Posterior cingulate gyrus (tissue), 11 donors: ENCODE measurements at regions not wholly inside any gene's neighbourhood (a gene's known extent, or its start where the extent isn't known, plus 50 kb on each side); places are given as distances from the start of the nearest gene placed in this dataset.

Experiments used
- DNase-seq, 10 donors: peaks; one replicate each; pipeline versions ENCODE4 v3.0.0 to v3.0.0-alpha.2; 2020 to 2021; ENCODE audit warnings: mixed read lengths in 3 of 10
- intact Hi-C: fragments of 100-400 bp; cut with DNase I; formaldehyde crosslinking; loops from one replicate; pipeline ENCODE4 v1.15.1; 2023

DNA sequence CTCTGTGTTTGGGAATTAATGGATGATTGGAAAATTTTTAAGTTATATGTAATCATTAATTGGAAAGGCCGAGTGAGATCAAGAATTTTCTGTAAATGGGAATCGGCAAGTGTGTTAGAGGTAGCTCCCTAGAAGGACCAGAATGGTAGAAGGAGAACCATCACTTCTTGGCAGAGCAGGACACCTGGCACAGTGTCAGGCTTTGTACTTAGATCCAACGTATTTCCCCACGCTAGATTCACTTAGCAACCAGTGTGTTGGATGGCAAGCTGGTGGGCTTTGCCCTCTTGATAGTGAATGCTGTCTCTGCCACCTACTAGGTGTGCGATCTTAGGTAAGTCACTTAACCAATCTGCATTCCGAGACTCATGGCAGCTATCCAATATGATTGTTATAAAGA is 107.8 kb upstream of the ZNF438 start:
- intact Hi-C loops: no loop called here
- DNase-seq: no peak

- no peak for DNase-seq
- intact Hi-C loops: no loop called here
These were observed 109.1 kb upstream of the ZNF438 start for GRCh38 chr10:31140716-31141115.

DNA sequence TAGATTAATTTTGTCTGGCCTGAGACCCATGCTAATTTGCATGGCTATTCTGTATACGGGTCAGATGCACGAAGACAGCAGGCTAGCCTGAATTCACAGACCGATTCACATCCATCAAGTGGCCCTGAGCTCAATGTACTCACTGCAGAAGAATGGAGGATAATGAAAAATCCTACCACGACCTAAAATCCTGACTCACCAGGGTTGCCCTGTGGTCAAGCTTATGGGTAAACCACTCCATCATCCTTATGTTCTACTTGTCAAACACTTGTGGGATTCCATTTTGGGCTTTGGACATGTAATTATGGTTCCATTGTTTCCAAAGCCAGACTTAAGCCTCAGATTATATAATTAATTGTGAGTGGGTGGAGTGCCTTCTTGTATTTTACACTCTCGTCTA is 110.4 kb upstream of the ZNF438 start:
- intact Hi-C loops: no loop called here
- DNase-seq: no peak

DNA sequence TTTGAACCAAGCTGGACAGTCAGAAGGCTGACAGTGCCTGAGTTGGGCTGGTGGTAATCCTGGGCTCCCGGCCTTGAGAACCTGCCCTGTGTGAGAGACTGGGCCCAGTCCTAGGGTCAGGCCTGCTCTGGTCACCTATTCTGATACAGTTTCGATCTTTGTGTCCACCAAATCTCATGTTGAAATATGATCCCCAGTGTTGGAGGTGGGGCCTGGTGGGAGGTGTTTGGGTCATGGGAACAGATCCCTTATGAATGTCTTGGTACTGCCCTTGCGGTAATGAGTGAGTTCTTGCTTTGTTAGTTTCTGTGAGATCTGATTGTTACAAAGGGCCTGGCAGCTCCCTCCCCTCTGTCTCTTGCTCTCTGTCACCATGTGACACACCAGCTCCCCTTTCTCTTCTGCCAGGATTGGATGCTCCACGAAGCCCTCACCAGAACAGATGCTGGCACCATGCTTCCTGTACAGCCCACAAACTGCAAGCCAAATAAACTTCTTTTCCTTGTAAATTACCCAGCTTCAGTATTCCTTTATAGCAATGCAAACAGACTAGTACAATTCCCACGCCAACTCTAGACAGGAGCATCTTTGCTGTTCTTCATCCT is 111.8 kb upstream of the ZNF438 start:
- DNase-seq: peak in 4 of 10 donors; percentile 28 to 57 (median 39)
- intact Hi-C loops: no loop called here

DNA sequence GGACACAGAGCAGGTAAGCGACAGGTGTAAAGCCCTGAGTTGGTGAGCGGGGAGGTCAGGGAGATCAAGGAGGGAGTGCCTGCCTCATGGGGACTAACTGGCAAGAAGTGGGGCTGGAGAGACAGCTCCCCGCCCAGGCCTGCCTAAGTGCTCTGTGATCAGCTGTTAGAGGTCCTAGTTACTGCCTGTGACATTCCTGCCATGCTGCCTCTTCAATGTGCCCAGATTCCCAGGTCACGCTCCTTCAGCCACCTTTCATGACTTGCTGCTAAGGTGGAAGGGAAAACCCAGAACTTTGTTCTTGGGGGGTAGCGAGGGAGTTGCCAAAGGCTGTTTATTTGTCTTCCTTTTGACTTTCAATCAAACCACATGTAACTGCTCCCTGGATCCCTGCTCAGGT is 114.3 kb upstream of the ZNF438 start:
- intact Hi-C loops: no loop called here
- no peak for DNase-seq

DNA sequence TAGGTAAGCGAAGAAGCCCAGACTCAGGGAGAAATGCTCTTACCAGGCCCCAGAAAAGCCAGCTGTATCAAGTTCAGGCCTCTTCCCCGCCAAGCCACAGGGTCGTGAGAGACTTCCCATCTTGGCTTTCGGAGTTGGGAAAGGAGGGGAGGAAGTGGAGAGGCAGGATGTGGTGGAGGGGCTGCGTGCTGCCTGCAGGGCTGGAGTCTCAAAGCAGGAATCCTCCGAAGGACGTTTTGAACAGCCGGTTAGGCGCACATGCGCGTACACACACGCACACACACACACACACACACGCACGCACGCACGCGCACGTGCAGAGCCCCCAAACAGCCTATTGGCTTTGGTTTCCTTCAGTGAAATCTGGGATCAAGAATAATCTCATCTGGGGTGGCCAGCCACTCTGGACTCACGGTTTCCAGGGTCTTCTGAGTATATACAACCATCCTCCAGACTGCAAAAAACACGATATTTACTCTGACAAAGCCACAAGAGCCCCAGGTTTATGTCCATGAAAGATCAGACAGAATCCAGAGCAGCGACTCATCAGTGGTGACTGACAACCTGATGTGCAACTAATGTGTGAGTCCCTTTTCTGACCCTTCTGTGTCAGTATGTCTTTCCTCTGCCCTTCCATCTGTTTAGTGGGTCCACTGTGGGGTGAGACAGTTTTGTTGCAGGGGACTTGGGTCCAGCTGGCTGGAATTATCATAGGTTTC is 115.0 kb upstream of the ZNF438 start:
- intact Hi-C loops: no loop called here
- DNase-seq: peak in 1 of 10 donors; percentile 47

DNA sequence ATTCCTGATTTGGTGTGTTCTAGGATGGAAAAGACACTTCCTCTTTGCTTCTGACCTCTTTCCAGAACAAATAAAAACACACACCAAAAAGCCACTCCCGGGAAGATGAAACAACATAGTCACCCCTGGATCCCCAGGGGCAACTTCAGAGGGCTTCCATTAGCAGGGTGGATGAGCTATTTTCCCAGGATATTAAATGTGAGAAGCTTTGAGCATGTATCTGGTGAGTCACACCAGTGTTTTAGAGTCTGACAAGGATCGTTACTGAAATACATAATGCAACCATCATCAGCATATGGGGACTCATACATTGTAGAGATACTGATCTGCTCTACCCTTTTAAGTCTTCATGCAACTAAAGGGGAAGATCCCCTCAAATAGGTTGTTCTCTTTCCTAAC is 115.5 kb upstream of the ZNF438 start:
- DNase-seq: no peak
- intact Hi-C loops: no loop called here

DNA sequence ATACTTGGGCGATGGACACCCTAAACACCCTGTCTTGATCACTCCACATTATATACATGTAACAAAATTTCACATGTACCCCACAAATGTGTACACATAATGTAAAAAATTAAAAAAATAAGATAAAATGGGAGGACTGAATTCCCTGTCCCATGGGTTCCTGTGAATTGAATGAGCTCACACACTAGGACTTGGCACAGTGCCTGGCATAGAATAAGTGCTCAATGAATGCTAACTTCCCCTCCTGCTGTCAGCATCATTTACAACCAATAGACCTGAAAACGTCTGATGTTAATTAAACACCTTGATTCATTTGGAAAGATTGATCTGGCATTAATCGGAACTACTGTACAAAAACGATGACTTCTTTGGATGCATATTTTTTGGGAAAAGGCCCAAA is 117.3 kb upstream of the ZNF438 start:
- intact Hi-C loops: no loop called here
- no peak for DNase-seq

- intact Hi-C loops: no loop called here
- DNase-seq: peak in 2 of 10 donors; percentile 37 to 71
These were observed 118.3 kb upstream of the ZNF438 start for GRCh38 chr10:31149835-31150512.

- no peak for DNase-seq
- intact Hi-C loops: no loop called here
These were observed 119.6 kb upstream of the ZNF438 start for GRCh38 chr10:31151301-31151700.

DNA sequence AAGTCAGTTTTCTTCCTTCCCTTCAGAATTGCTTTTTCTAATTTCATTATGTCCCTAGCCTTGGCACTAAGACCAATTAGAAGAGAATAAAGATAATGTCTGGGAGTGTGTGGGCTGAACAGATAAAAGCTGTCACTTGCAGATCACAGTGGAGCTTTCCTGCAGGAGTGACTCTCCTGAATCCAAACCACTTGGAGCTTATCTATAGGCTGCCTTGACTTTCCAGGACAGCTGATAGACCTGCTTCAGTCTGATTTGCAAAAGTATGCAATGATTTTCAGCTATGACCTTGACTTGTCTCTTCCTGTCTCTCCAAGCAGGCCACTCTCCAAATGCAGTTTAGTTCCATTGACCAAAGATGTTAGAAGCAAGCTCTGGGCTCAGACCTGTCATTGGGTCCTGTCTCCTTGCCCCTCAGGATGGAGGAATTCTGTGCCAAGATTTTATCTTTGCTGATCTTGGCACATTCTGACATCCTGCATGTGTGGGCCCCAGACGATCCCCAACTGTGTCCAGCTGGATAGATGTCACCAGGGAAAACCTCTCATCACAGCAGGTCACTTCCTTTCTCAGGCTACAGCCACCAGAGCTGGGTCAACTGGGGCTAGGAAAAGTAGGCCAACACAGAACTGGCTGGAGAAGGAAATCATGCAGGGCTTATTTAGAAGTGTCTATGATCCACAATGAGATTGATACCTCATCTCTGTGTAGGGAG is 120.9 kb upstream of the ZNF438 start:
- peak in 1 of 10 donors; percentile 25 for DNase-seq
- intact Hi-C loops: no loop called here

GRCh38 chr10:31153161-31153560 is 121.5 kb upstream of the ZNF438 start:
- intact Hi-C loops: no loop called here
- peak in 1 of 10 donors; percentile 46 for DNase-seq

- intact Hi-C loops: no loop called here
- peak in 1 of 10 donors; percentile 31 for DNase-seq
These were observed 122.0 kb upstream of the ZNF438 start for GRCh38 chr10:31153692-31154091.

DNA sequence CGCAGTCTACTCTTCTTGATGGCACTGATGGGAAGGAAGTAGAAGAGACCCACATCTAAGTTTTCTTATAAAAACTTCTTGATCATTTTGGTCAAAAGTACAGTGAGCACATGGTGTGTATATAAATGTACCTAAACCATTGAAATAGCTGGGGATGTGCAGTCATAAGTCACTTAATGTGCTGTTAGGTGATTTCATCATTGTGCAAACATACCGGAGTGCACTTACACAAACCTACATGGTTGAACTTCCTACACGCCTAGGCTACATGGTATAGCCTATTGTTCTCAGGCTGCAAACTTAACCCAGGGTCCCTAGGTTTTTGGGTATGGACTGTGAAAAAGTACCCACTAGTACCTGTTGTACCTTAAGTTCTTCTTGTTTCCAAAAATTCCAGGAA is 123.3 kb upstream of the ZNF438 start:
- intact Hi-C loops: no loop called here
- DNase-seq: no peak

GRCh38 chr10:31157123-31158010 is 125.7 kb upstream of the ZNF438 start:
- DNase-seq: peak; percentile 29 to 90 (median 48)
- intact Hi-C loops: no loop called here

DNA sequence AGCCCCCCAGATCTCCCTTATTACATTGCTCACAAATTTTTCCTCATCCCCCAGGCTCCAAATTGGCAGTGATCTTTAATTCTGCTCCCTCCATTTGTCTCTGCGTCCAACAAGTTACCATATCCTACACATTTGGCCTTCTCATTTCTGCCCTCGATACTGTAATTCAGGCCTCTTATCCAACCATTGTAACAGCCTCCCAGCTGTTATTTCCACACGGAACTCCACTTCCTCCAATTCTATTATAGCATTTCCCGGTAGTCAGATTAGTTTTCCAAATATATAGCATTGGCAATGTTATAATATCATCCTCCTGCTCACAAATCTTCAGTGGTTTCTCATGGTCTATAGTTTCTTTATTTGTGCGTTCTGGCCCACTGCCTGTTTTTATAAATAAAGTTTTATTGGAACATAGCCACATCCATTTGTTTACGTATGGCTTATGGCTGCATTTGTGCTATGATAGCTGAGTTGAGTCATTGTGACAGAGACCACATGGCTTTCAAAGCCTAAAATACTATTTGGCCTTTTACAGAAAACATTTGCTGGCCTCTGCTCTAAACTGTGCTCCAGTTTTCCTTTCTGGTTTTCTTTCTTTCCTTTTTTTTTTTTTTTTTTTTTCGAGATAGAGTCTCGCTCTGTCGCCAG is 126.5 kb upstream of the ZNF438 start:
- intact Hi-C loops: no loop called here
- no peak for DNase-seq

- DNase-seq: no peak
These were observed 134.9 kb upstream of the ZNF438 start for GRCh38 chr10:31166606-31167005.

GRCh38 chr10:31170636-31171035 is 139.0 kb upstream of the ZNF438 start:
- intact Hi-C loops: no loop called here
- no peak for DNase-seq

More at GRCh38 chr10:31166606-31167005, 134.9 kb upstream of the ZNF438 start:
- intact Hi-C loops: no loop called here

- intact Hi-C loops: no loop called here
- DNase-seq: no peak
These were observed 139.9 kb upstream of the ZNF438 start for GRCh38 chr10:31171402-31172083.
